Fibroblast of lung (primary cell): ENCODE measurements at regions not wholly inside any gene's neighbourhood (a gene's known extent, or its start where the extent isn't known, plus 50 kb on each side); places are given as distances from the start of the nearest gene placed in this dataset.

ENCODE experiments used
- DNase-seq, 2 donors: peaks; one replicate each; pipeline versions ENCODE4 v3.0.0 to v3.0.0-alpha.2; 2010; ENCODE audit warnings: low read depth in 2 of 2
- H2AFZ ChIP-seq: 2 replicates; pipeline ENCODE4 v1.5.1; 2012; ENCODE audit warnings: low read length, control low read depth, inconsistent platforms
- H3K27ac ChIP-seq: 2 replicates; pipeline ENCODE4 v1.5.1; 2011; ENCODE audit warnings: low read length, control low read depth; ENCODE audit not compliant: insufficient read depth
- H3K27me3 ChIP-seq: 2 replicates; pipeline ENCODE4 v1.5.1; 2011; ENCODE audit warnings: mild to moderate bottlenecking, low read length; ENCODE audit not compliant: control insufficient read depth, insufficient read depth
- H3K36me3 ChIP-seq: 2 replicates; pipeline ENCODE4 v1.5.1; 2011; ENCODE audit warnings: low read length; ENCODE audit not compliant: control insufficient read depth, insufficient read depth
- H3K4me1 ChIP-seq: 2 replicates; pipeline ENCODE4 v1.5.1; 2011; ENCODE audit warnings: low read length; ENCODE audit not compliant: control insufficient read depth, insufficient read depth; ENCODE audit errors: extremely low read depth
- H3K4me2 ChIP-seq: 2 replicates; pipeline ENCODE4 v1.5.1; 2011; ENCODE audit warnings: low read length, control low read depth; ENCODE audit not compliant: insufficient read depth; ENCODE audit errors: extremely low read depth
- H3K4me3 ChIP-seq, 4 experiments: fragments of 200-600 bp in 1 of 4; sonication (generic) in 1 of 4; replicated peaks in 1 of 4; 2 replicates each; pipeline ENCODE4 v1.5.1; 2011 to 2016; ENCODE audit warnings: low read length in 4 of 4, low read depth in 3 of 4, mild to moderate bottlenecking in 3 of 4, control low read depth in 2 of 4, inconsistent platforms in 1 of 4, mixed read lengths in 1 of 4; ENCODE audit not compliant: insufficient read depth in 1 of 4; ENCODE audit errors: control extremely low read depth in 1 of 4
- H3K79me2 ChIP-seq: 2 replicates; pipeline ENCODE4 v1.5.1; 2012; ENCODE audit warnings: mild to moderate bottlenecking, low read length, inconsistent platforms; ENCODE audit not compliant: control insufficient read depth, insufficient read depth
- H3K9ac ChIP-seq: 2 replicates; pipeline ENCODE4 v1.5.1; 2011; ENCODE audit warnings: mild to moderate bottlenecking, low read length, control low read depth; ENCODE audit not compliant: insufficient read depth
- H3K9me3 ChIP-seq: 2 replicates; pipeline ENCODE4 v1.5.1; 2012; ENCODE audit warnings: low read depth, low read length; ENCODE audit not compliant: control insufficient read depth, insufficient read depth
- H4K20me1 ChIP-seq: 2 replicates; pipeline ENCODE4 v1.5.1; 2011; ENCODE audit warnings: low read length; ENCODE audit not compliant: control insufficient read depth, insufficient read depth; ENCODE audit errors: extremely low read depth
- CTCF ChIP-seq, 2 donors: IDR thresholded peaks in 1 of 2; conservative IDR thresholded peaks in 1 of 2; 1 replicate in 1 of 2; 2 replicates in 1 of 2; pipeline ENCODE4 v1.5.1; 2011 to 2012; ENCODE audit warnings: low read length in 2 of 2, control low read depth in 1 of 2, inconsistent platforms in 1 of 2, low read depth in 1 of 2, mild to moderate bottlenecking in 1 of 2
- EZH2 ChIP-seq: IDR thresholded peaks from 2 replicates; pipeline ENCODE4 v1.5.1; 2012; ENCODE audit warnings: low read length, control low read depth, mild to moderate bottlenecking; ENCODE audit errors: missing control alignments

GRCh38 chr14:94952097-94952496 lies 182.2 kb upstream of the GSC start:
- Histone ChIP-seq H2AFZ (no peak overlapping the region), H3K9me3 (no peaks in the 10 kb centered on the region), H3K36me3 (no peaks in the 10 kb centered on the region), H3K27me3 (no peaks in the 10 kb centered on the region), H3K27ac (no peak overlapping the region), H3K79me2 (no peaks in the 10 kb centered on the region), H3K9ac (no peak overlapping the region), H3K4me3 (no peak overlapping the region), H3K4me1 (no peaks in the 10 kb centered on the region), H3K4me2 (no peak overlapping the region), H4K20me1 (no peaks in the 10 kb centered on the region)
- DNase-seq: no peak
- TF ChIP-seq CTCF (conservative IDR thresholded peaks at IDR 0.05 in 1 of 2, IDR thresholded peaks at IDR 0.05 in 1 of 2; ENCODE audit: low read depth in 1 of 2, low read length in 2 of 2): no peak
- TF ChIP-seq EZH2: no peak

GRCh38 chr14:94946244-94946643 lies 176.3 kb upstream of the GSC start:
- Histone ChIP-seq H2AFZ (no peak overlapping the region), H3K4me2 (no peak overlapping the region), H3K4me3 (no peak overlapping the region), H3K36me3 (no peaks in the 10 kb centered on the region), H3K4me1 (no peaks in the 10 kb centered on the region), H3K27me3 (no peaks in the 10 kb centered on the region), H4K20me1 (no peaks in the 10 kb centered on the region), H3K9ac (no peak overlapping the region), H3K27ac (no peak overlapping the region), H3K79me2 (no peaks in the 10 kb centered on the region), H3K9me3 (no peaks in the 10 kb centered on the region)
- TF ChIP-seq CTCF (conservative IDR thresholded peaks at IDR 0.05 in 1 of 2, IDR thresholded peaks at IDR 0.05 in 1 of 2; ENCODE audit: low read depth in 1 of 2, low read length in 2 of 2): no peak
- DNase-seq: no peak

- Histone ChIP-seq H3K4me3 (no peak overlapping the region), H3K36me3 (no peaks in the 10 kb centered on the region), H3K79me2 (no peaks in the 10 kb centered on the region), H3K9me3 (no peaks in the 10 kb centered on the region), H3K27me3 (no peaks in the 10 kb centered on the region), H3K27ac (no peak overlapping the region), H3K9ac (no peak overlapping the region), H4K20me1 (no peaks in the 10 kb centered on the region), H2AFZ (no peak overlapping the region), H3K4me1 (no peaks in the 10 kb centered on the region), H3K4me2 (no peak overlapping the region)
- DNase-seq: no peak
- TF ChIP-seq CTCF (conservative IDR thresholded peaks at IDR 0.05 in 1 of 2, IDR thresholded peaks at IDR 0.05 in 1 of 2; ENCODE audit: low read depth in 1 of 2, low read length in 2 of 2): no peak
- no peak for TF ChIP-seq EZH2
Observed at GRCh38 chr14:94945615-94946014, 175.7 kb upstream of the GSC start.
